ENCODE measurements at regions not wholly inside any gene's neighbourhood (a gene's known extent, or its start where the extent isn't known, plus 50 kb on each side); places are given as distances from the start of the nearest gene placed in this dataset.

- TF ChIP-seq CTCF (IDR thresholded peaks at IDR 0.05) (no peak), POLR2A (IDR thresholded peaks at IDR 0.05) (no peak)
Measured at GRCh38 chr7:51700593-51701215, 384.1 kb upstream of the COBL start.

Data from thyroid gland (tissue), 4 donors.